ENCODE measurements at regions not wholly inside any gene's neighbourhood (a gene's known extent, or its start where the extent isn't known, plus 50 kb on each side); places are given as distances from the start of the nearest gene placed in this dataset.

- DNase-seq (ENCODE audit: low spot score) = no peak
Observed at GRCh38 chr20:40806929-40807820, 118.1 kb upstream of the MAFB start.

GRCh38 chr20:40807821-40808170 lies 118.8 kb upstream of the MAFB start:
- Histone ChIP-seq H3K4me2 (no peak overlapping the region), H3K27me3 (peaks cover 29% of the 10 kb centered on the region), H3K9me2 (replicated peaks; ENCODE audit: insufficient read depth) (no peaks in the 10 kb centered on the region), H2AFZ (no peak overlapping the region), H4K20me1 (ENCODE audit: insufficient read depth, poor library complexity, severe bottlenecking) (no peaks in the 10 kb centered on the region), H3K4me3 (no peak overlapping the region), H3K9me3 (ENCODE audit: low read depth) (no peaks in the 10 kb centered on the region), H3K4me1 (ENCODE audit: insufficient read depth) (no peaks in the 10 kb centered on the region), H3K79me2 (no peaks in the 10 kb centered on the region), H3K27ac (no peak overlapping the region), H3K36me3 (replicated peaks; ENCODE audit: insufficient read depth, low read depth) (no peaks in the 10 kb centered on the region)
- no peak for DNase-seq (ENCODE audit: low spot score)
- TF ChIP-seq EZH2phosphoT487 (IDR thresholded peaks at IDR 0.05; ENCODE audit: low read depth, severe bottlenecking, unreplicated experiment) (no peak), EZH2 (IDR thresholded peaks at IDR 0.05; ENCODE audit: borderline replicate concordance) (no peak), CTCF (IDR thresholded peaks at IDR 0.05; ENCODE audit: poor library complexity) (no peak)
- WGBS (ENCODE audit: low lambda C conversion rate, missing lambda C conversion rate) = 91% methylated on average over 2 of the region's 2 CpGs

More at GRCh38 chr20:40806929-40807820, 118.1 kb upstream of the MAFB start:
- Histone ChIP-seq H3K79me2 (no peaks in the 10 kb centered on the region), H2AFZ (no peak overlapping the region), H3K9me3 (ENCODE audit: low read depth) (no peaks in the 10 kb centered on the region), H3K4me3 (no peak overlapping the region), H3K4me1 (ENCODE audit: insufficient read depth) (no peaks in the 10 kb centered on the region), H3K27ac (no peak overlapping the region), H3K36me3 (replicated peaks; ENCODE audit: insufficient read depth, low read depth) (no peaks in the 10 kb centered on the region), H3K27me3 (peaks cover 29% of the 10 kb centered on the region), H3K4me2 (no peak overlapping the region), H3K9me2 (replicated peaks; ENCODE audit: insufficient read depth) (no peaks in the 10 kb centered on the region), H4K20me1 (ENCODE audit: insufficient read depth, poor library complexity, severe bottlenecking) (no peaks in the 10 kb centered on the region)
- TF ChIP-seq EZH2 (IDR thresholded peaks at IDR 0.05; ENCODE audit: borderline replicate concordance) (no peak), CTCF (IDR thresholded peaks at IDR 0.05; ENCODE audit: poor library complexity) (no peak), EZH2phosphoT487 (IDR thresholded peaks at IDR 0.05; ENCODE audit: low read depth, severe bottlenecking, unreplicated experiment) (no peak)
- 61% methylated on average over 21 of the region's 21 CpGs for WGBS (ENCODE audit: low lambda C conversion rate, missing lambda C conversion rate)

GRCh38 chr20:40808936-40809335 lies 119.9 kb upstream of the MAFB start:
- no peak for DNase-seq (ENCODE audit: low spot score)
- Histone ChIP-seq H3K9me2 (replicated peaks; ENCODE audit: insufficient read depth) (no peaks in the 10 kb centered on the region), H3K27ac (no peak overlapping the region), H3K4me1 (ENCODE audit: insufficient read depth) (no peaks in the 10 kb centered on the region), H3K4me2 (no peak overlapping the region), H3K9me3 (ENCODE audit: low read depth) (no peaks in the 10 kb centered on the region), H3K4me3 (no peak overlapping the region), H4K20me1 (ENCODE audit: insufficient read depth, poor library complexity, severe bottlenecking) (no peaks in the 10 kb centered on the region), H2AFZ (no peak overlapping the region), H3K79me2 (no peaks in the 10 kb centered on the region), H3K36me3 (replicated peaks; ENCODE audit: insufficient read depth, low read depth) (no peaks in the 10 kb centered on the region), H3K27me3 (peaks cover 29% of the 10 kb centered on the region)
- no peak for TF ChIP-seq EZH2 (IDR thresholded peaks at IDR 0.05; ENCODE audit: borderline replicate concordance)
- no peak for TF ChIP-seq CTCF (IDR thresholded peaks at IDR 0.05; ENCODE audit: poor library complexity)
- no peak for TF ChIP-seq EZH2phosphoT487 (IDR thresholded peaks at IDR 0.05; ENCODE audit: low read depth, severe bottlenecking, unreplicated experiment)
- 79% methylated on average over 6 of the region's 6 CpGs for WGBS (ENCODE audit: low lambda C conversion rate, missing lambda C conversion rate)

Data from hepatocyte (in vitro differentiated cells).